ENCODE measurements at regions not wholly inside any gene's neighbourhood (a gene's known extent, or its start where the extent isn't known, plus 50 kb on each side); places are given as distances from the start of the nearest gene placed in this dataset.
"Not testable (repeated sequence)": the region's sequence is repeated elsewhere in the genome, so short reads cannot be mapped to it uniquely, and the experiment has no call there.

GRCh38 chr13:39893808-39894207 lies 238.3 kb downstream of the COG6 start:
- DNase-seq (ENCODE audit: low spot score), result no peak

DNA sequence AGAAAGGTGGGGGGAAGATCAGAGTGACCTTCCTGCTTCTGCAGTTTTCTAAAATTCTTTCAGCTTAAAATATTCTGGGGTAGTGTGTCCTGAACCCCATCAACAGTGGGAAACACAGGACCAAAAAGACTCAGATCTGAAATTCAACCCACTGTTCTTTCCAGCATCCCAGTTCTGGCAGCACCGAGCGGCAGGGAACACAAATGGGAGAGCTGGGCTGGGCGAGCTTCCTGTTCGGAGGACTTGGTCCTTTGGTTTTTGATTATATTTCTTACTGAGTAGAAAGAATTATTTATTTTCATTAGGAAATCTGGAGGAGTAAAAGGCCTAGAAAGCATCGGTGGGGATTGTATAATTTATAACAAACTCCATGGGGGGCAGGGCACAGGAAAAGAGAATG lies 239.1 kb downstream of the COG6 start:
- no peak for DNase-seq (ENCODE audit: low spot score)

DNA sequence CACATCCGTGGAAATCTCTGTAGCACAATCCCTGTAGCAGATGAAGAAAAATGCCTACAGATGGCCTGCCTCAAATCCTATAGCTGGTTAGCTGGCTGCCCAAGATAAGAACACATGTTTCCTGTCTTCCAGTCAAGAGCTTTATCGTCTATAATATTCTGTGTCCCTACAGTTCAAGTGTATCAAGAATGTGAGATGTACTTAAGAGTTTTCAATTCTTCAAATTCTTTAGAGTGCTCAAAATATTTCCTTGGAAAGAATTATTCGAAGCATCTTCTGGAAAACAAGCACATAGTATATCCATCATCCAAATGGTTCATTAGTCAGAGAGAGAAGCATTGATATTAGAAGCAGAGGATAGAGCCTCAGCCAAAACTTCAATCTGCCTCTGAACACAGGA lies 239.8 kb downstream of the COG6 start:
- no peak for DNase-seq (ENCODE audit: low spot score)

DNA sequence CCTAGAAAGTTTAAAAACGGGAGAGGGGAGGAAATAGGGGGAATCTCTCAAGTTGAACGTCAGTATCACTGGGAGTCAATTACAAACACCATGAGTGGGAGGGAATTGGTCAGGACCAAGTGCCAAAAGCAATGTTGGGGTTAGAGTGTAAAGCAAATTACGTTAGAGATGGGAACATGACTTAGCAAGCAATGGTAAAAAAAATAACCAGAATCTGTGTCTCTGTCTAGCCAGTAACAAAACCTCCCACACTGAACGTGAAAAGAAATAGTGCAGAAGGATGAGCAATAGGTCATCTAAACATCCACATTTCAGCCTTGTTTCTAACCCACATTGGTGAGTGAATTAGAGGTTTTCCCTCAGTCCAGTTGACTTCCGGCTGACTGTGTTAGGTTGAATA lies 242.2 kb downstream of the COG6 start:
- DNase-seq (ENCODE audit: low spot score), result no peak

DNA sequence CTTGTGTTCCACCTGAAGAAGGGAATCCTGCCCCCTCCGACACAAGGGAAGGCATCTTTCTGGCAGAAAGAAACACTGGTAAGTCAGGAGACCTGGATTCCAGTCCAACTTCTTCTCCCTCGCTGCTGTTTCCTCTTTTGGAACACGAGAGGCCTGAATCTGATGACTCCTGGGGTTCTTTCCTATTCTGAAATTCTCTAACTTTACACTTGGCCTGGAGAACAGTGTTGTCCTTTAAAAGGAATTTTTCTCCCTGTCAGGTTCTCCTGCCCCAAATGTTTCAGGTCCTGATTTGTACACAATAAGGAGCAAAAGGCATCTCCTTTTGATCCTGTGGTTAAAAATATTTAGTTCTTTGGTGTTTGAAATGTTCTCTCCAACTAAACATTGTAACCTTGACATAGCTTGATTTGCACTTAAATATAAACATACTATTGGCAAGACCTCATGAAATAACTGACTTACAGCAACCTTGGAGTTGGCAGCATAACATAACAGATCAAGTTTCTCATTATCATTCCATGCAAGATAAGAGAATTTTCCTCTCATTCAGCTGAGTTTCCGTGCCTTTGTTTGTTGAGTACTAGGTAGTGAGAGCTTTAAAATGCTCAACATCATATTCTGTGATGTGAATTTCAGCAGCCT lies 244.8 kb downstream of the COG6 start:
- DNase-seq (ENCODE audit: low spot score), result no peak

GRCh38 chr13:39904959-39905358 lies 249.5 kb downstream of the COG6 start:
- no peak for DNase-seq (ENCODE audit: low spot score)

DNA sequence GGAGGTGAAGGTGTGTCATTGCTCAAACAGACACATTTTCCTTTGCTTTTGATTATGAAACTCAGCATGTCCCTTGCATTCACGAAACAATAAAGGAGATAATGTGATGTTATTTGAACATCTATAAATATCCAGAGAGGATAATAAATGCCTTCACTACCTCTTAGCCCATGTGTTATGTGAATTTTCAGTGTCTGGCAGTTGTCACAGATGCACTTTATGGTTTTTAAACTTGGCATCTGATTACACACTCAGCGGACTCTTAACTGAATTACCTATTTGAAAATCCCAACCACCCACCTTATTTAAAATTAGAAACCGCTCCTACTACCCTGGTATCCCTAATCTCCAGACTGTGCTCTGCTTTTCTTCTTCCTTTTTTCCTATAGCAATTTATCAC lies 254.2 kb downstream of the COG6 start:
- DNase-seq (ENCODE audit: low spot score), result no peak

DNA sequence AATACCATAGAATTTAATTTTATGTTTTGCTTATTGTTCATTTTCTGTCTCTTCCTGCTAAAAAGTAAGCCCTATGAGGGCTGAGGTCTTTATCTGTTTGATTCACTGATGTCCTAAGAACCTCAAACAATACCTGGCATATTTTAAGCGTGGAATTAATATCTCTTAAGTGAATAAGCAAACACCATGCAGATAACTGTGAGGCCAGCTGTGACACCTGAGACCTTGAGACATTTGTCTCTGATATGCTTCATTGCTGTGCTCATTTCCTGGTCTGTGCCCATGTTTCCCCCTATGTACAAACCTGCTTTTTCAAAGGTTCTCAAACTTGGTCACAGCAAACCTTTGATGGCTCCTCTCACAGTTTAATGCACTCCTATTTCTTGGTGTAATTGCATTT lies 254.6 kb downstream of the COG6 start:
- DNase-seq (ENCODE audit: low spot score), result no peak

DNA sequence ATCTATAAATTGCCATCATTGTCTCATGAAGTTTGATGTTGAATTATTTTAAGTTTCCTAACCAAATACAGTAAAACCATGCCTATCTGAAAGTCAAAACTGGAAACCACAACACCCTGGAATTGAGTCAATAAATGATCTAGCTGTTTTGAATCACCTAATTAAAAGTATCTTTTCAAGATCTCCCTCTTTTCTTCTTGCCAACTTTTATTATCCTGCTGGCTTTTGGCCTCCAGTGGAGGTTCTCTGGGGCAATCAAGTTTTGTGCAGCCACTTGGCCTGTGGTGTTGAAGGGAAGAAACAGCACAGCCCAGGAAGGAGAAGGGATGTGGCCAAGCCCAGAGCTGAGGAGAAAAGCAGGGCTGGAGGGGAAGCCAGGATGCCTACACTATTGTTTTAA lies 255.4 kb downstream of the COG6 start:
- no peak for DNase-seq (ENCODE audit: low spot score)

DNA sequence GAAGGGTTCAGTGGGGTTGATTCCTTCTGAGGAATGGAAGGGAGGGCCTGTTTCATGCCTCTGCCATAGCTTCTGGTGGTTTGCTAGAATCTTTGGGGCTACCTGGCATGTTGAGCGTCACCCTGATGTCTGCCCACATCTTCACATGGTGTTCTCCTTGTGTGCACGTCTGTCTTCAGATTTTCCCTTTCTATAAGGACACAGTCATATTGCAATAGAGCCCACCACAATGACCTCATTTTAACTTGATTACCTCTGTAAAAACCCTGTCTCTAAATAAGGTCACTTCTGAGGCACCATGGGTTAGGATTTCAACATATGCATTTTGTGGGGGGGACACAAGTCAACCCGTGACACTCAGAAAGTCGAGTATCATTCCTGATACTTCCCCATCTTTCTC lies 257.9 kb downstream of the COG6 start:
- DNase-seq (ENCODE audit: low spot score), result no peak

DNA sequence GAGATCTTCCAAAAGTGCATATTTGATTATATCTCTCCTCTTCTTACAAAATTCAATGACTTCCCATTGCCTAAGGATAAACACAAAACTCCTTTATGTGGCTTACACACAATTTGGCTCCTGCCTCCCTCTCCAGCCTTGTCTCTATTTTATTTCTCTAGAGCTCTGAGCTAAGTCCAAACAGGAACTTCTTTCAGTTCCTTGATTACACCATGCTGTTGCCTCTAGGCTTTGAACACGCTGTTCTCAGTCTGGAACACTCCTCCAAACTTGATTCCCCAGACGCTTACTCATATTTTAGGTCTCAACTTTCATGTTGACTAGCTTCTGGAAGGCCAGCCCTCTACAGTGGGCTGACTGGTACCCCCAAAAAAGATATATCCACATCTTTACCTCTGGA lies 258.5 kb downstream of the COG6 start:
- DNase-seq (ENCODE audit: low spot score), result no peak

DNA sequence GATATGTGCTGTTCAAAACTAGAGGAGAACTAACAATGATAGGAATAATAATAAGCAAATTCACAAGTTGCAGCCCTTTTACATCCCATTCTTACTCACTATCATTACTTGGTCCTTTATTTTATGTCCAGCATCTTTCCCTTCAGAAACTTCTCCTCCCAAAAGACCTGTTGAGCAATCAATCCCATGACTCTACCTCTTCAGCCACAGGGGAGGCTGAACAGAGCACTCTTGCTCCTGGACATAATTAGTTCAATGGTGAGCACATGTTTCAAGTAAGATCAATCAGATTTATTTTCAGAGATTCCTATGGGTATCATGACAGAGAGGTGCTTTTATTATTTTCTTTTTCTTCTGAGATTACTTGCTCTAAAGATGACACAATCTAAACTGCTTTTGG lies 260.0 kb downstream of the COG6 start:
- no peak for DNase-seq (ENCODE audit: low spot score)

DNA sequence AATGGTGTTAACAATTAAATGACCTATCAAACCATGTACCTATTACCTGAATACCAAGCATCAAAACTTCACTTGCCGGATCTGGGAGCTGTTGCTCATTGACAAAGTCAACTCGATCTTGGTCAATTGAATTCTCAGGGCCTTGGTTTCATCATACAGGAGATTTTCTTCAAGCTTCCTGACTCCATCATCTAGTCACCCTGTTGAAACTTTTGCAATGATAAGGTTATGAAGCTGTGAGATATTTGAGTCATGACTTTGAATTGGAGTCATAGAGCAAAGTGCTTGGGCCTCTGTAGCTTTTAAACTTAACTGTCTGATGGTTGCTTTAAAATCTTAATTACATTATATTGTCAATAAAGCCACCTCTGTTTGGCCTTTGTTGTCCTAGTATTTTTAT lies 260.9 kb downstream of the COG6 start:
- no peak for DNase-seq (ENCODE audit: low spot score)

GRCh38 chr13:39918620-39919236 lies 263.3 kb downstream of the COG6 start:
- no peak for DNase-seq (ENCODE audit: low spot score)

GRCh38 chr13:39920613-39921012 lies 265.2 kb downstream of the COG6 start:
- no peak for DNase-seq (ENCODE audit: low spot score)

- no peak for DNase-seq (ENCODE audit: low spot score)
These were observed 270.9 kb downstream of the COG6 start for GRCh38 chr13:39926345-39926744.

DNA sequence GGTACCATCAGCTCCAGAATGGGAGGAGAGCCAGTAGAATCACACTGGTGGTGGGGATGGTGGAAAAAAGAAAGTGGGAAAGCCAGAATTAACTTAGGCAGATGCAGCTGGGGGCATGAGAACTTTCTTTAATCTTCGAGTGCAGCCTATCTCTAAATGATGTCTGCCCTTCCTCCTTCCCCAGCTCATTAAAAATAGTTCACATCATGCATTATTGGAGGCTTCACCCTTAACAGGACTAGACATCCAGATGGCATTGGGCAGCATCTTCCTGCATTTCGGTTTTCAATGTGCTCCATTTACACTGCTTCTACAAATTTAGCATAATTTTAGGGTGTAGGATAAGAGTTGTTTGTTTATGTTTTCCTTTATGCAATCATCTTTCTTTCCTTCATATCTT lies 272.8 kb downstream of the COG6 start:
- DNase-seq (ENCODE audit: low spot score), result no peak

GRCh38 chr13:39929583-39929982 lies 274.1 kb downstream of the COG6 start:
- no peak for DNase-seq (ENCODE audit: low spot score)

DNA sequence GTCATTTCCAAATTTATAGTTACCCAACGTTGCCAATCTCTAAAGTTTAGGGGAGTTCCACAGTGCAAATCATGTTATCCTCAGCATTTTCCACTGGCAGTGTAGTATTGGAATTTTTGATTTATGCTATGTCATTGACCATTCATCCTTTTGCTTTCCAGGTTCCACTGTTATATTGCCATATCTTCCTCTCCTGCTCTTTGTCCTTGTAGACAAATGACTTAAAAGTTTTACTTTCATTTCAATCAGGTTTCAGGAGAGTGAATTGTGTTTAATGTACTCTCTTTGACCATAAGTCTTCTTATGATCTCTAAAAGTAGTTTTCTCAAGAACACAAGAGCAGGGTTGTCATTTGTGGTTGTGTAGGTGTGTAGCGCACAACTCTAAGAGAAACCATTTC lies 274.6 kb downstream of the COG6 start:
- DNase-seq (ENCODE audit: low spot score), result no peak

GRCh38 chr13:39930544-39931444 lies 275.3 kb downstream of the COG6 start:
- DNase-seq (ENCODE audit: low spot score), result no peak

GRCh38 chr13:39931505-39931904 lies 276.0 kb downstream of the COG6 start:
- no peak for DNase-seq (ENCODE audit: low spot score)

GRCh38 chr13:39932514-39932913 lies 277.1 kb downstream of the COG6 start:
- not testable (repeated sequence) for DNase-seq (ENCODE audit: low spot score)

DNA sequence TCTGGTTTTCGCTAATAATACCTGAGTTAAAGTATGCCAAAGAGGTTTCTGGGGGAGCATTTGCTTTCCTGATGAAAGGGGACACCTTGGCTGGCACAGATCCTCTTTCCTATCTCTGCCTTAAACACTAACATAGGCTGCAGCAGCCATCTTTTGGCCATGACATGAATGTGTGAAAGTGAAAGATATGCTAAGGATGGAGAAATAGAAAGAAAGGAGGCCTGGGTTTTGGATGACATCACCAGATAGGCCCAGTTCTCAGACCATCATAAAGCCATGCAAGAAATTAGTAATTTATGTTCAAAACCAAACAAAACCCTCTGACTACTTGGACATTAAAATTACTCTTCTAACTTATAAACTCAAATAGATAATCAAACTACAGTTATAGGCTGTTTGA lies 279.7 kb downstream of the COG6 start:
- DNase-seq (ENCODE audit: low spot score), result no peak
